ENCODE measurements at regions not wholly inside any gene's neighbourhood (a gene's known extent, or its start where the extent isn't known, plus 50 kb on each side); places are given as distances from the start of the nearest gene placed in this dataset.
"Not testable (repeated sequence)": the region's sequence is repeated elsewhere in the genome, so short reads cannot be mapped to it uniquely, and the experiment has no call there.

DNA sequence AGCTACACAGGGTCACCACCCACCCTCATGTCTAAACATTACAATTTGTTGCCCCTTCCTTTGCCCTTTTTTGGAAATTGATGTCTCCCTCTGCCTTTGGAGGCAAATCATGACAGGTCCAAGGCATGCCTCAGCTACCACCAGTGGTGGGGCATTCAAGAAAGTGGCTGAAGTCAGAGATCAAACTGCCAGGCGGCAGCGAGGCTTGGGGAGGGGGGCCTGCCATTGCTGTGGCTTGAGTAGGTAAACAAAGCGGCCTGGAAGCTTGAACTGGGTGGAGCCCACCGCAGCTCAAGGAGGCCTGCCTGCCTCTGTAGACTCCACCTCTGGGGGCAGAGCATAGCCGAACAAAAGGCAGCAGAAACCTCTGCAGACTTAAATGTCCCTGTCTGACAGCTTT, 152.0 kb upstream of the ATP2B2 start:
- not testable (repeated sequence) for DNase-seq

DNA sequence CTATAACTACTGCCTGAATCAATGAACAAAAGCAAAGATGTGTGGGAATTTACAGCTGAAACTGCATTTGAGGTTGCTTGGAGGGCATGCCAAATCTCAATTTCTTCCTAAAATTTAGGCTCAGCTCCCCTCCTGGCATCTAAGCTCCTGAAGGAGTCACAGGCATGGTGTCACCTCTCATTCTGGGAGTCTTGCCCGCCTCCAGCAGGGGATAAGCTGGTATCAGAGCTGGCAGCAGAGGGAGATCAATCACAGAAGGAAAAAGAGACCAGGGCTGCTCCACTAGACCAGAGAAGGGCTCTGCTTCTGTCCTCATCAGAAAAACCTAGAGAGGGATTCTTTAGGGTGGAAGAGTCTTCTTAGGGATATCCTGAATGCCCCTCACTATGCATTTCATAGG, 150.4 kb upstream of the SLC6A11 start:
- DNase-seq: no peak

GRCh38 chr3:10666621-10667020, 149.4 kb upstream of the SLC6A11 start:
- DNase-seq: no peak

- no peak for DNase-seq
Measured at GRCh38 chr3:10667269-10667668, 148.8 kb upstream of the SLC6A11 start.

- no peak for DNase-seq
Measured at GRCh38 chr3:10667901-10668476, 148.0 kb upstream of the SLC6A11 start.

GRCh38 chr3:10669490-10670048, 146.5 kb upstream of the SLC6A11 start:
- DNase-seq: no peak

GRCh38 chr3:10672422-10672821, 143.6 kb upstream of the SLC6A11 start:
- no peak for DNase-seq

DNA sequence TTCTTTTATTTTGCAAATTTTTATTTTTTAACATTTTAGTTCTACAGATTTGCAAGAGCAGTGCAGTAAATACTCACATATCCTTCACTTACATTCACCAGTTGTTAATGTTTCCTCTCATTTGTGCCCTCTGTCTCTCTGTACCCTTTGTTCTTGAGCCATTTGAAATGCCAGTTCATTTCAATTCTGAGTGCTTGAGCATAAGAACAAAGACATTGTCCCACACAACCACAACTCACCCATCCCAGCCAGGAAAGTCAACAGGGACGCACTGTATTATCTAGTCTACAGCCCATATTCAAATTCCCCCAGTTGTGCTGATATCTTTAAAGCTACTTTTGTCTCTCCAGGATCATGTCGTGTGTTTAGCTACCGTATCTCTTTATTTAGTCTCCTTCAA, 141.4 kb upstream of the SLC6A11 start:
- DNase-seq: no peak

DNA sequence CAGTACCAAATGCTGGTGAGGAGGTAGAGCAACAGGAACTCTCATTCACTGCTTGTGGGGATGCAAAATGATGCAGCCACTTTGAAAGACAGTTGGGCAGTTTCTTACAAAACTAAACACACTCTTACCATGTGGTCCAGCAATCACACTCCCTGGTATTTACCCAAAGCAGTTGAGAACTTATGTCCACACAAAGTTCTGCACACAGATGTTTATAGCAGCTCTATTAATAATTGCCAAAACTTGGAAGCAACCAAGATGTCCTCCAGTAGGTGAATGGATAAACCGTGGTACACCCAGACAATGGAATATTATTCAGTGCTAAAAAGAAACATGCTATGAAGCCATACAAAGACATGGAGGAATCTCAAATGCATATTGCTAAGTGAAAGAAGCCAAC, 139.1 kb upstream of the SLC6A11 start:
- no peak for DNase-seq

- DNase-seq: no peak
Measured at GRCh38 chr3:10678796-10679376, 137.1 kb upstream of the SLC6A11 start.

DNA sequence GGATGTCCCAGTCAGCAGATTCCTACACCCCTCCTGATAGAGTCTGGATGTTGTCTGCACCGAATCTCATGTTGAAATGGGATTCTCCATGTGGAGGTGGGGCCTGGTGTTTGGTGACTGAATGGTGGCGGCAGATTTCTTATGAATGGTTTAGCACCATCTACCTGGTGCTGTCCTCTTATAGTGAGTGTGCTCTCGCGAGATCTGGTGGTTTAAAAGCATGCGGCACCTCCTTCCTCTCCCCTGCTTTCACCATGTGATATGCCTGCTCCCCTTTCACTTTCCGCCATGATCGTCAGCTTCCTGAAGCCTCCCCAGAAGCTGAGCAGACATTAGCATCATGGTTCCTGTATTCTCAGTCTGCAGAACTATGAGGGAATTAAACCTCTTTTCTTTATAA, 135.2 kb upstream of the SLC6A11 start:
- no peak for DNase-seq

- no peak for DNase-seq
Measured at GRCh38 chr3:10682692-10683091, 133.3 kb upstream of the SLC6A11 start.

DNA sequence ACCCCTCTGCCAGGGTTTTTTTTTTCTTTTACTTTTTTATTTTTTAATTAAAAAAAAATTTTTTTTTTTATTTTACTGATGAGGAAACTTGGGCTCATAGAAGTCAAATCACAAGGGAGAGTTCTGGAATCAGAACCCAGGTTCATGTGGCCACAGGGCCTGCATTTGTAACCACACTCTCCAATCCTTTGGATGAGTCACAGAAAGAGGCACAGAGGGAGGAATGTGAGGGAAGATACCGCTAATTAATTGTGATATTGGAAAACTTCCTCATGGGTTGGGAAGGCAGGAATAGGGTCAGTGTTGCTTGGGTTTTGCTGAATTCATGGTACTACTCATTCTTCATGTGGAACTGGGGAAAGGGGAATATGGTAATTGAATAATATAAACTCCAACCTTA, 132.9 kb upstream of the SLC6A11 start:
- no peak for DNase-seq

- no peak for DNase-seq
Measured at GRCh38 chr3:10688126-10688525, 127.9 kb upstream of the SLC6A11 start.

GRCh38 chr3:10688548-10689172, 127.4 kb upstream of the SLC6A11 start:
- DNase-seq: no peak

- DNase-seq: no peak
Measured at GRCh38 chr3:10692039-10692622, 123.9 kb upstream of the SLC6A11 start.

DNA sequence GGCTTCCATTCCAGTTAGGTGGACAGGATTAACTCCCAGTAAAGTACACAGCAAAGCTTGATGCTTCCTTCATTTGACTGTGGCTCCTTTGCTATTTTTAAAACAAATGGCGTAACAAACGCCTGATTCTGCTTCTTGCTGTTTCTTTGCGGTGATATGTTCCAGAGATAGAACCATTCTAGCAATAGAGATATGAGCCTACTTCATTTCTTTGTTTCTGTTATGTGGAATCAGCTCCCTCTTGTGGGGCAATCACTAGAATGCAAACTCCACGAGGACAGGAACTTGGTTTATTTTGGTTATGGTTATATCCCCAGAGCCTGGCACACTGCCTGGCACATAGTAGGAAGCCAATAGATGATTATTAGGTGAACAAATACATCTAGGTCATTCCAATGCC, 122.6 kb upstream of the SLC6A11 start:
- DNase-seq: no peak

- DNase-seq: no peak
Measured at GRCh38 chr3:10694179-10694578, 121.8 kb upstream of the SLC6A11 start.

DNA sequence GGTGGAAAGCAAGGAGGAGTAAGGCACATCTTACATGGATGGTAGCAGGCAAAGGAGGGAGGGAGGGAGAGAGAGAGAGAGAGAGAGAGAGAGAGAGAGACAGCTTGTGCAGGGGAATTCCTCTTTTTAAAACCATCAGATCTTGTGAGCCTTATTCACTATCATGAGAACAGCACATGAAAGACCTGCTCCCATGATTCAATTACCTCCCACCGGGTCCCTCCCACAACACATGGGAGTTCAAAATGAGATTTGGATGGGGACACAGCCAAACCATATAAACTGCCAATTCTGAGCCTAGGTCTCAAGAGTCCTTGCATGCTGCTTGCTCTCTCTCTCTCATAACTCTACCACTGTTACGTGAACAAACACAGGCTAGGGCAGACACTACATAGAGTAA, 120.8 kb upstream of the SLC6A11 start:
- not testable (repeated sequence) for DNase-seq

- DNase-seq: no peak
Measured at GRCh38 chr3:10695595-10696285, 120.3 kb upstream of the SLC6A11 start.

GRCh38 chr3:10697918-10698317, 118.1 kb upstream of the SLC6A11 start:
- DNase-seq: no peak

- DNase-seq: no peak
Measured at GRCh38 chr3:10700821-10701220, 115.2 kb upstream of the SLC6A11 start.
